NCI-H1436 (cell line): ENCODE measurements at regions not wholly inside any gene's neighbourhood (a gene's known extent, or its start where the extent isn't known, plus 50 kb on each side); places are given as distances from the start of the nearest gene placed in this dataset.

ENCODE experiments used
- DNase-seq: peaks from one replicate; lab custom pipeline; 2025; lab: John Stamatoyannopoulos, UW

DNA sequence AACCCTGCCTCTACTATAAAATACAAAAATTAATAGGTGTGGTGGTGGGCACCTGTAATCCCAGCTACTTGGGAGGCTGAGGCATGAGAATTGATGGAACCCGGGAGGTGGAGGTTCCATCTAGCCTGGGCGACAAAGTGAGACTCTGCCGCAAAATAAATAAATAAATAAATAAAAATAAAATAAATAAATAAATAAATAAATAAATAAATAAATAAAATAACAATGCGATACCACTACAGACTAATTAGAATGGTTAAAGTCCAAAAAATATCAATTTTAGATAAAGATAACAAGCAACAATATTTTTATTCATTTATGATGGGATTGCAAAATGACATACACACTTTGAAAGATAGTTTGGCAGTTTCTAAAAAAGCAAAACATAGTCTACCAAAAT lies 1131.5 kb downstream of the SI start:
- DNase-seq: no peak

- DNase-seq: no peak
Measured at GRCh38 chr3:163943664-163944063, 1134.6 kb downstream of the SI start.

DNA sequence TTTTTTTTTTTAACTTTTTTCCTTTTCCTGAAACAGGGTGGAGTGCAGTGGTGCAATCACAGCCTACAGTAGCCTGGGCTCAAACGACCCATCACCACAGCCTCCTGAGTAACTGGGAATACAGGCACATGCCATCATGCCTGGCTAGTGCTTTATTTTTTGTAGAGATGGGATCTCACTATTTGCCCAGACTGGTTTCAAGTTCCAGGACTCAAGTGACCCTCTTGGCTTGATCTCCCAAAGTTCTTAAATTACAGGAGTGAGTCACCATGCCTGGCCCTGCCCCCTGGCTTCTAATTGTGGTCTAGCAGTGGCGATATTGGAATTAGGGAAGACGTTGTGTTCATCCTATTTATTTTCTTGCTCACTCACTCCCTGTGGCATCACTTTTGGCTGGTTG lies 1138.4 kb downstream of the SI start:
- no peak for DNase-seq

- DNase-seq: no peak
Measured at GRCh38 chr3:163936543-163936942, 1141.8 kb downstream of the SI start.

GRCh38 chr3:163935411-163935810 lies 1142.9 kb downstream of the SI start:
- DNase-seq: no peak

DNA sequence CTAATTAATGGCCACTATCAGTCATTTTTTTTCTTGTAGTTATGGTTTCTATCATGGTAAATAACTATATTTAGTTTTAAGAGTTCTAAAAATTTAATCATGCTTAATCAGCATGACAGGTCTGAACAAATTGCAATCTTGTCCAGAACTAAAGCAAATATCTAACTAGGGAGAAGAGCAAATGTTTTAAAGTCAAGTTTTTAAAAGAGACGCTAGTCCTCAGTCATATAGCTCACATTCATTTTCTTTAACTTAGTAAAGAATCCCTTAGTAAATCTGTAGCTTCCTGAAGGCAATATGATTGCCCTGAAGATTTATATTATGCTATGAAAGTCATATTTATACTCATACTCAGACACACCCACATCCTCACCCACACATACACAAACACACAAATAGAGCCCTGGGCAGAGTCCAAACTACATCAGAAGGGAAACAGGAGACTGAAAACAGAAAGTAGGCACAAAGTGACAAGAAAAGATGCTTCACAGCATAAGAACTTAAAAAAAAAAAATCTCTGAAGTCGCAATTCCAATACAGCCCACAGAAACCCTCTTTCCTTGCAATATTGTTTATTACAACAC lies 1149.1 kb downstream of the SI start:
- no peak for DNase-seq

DNA sequence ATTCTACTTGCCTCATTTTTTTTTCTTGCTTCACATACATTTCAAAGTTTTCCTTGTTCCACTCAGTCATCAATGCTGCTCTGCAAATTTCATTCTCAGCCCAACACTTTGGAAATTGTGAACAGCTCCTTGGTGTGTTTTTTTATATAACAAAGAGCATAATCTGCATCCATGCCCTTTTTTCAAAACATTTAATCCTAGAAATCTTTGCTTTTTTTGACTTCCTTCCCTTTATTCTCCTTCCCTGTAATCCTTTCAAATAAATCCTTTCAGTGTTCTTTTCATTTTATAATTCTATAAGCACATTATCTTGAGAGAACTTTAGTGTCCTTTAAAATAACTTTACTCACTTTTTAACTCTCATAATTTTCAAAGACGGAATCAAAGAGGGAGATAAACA lies 1150.8 kb downstream of the SI start:
- DNase-seq: no peak

GRCh38 chr3:163924600-163924999 lies 1153.7 kb downstream of the SI start:
- no peak for DNase-seq

DNA sequence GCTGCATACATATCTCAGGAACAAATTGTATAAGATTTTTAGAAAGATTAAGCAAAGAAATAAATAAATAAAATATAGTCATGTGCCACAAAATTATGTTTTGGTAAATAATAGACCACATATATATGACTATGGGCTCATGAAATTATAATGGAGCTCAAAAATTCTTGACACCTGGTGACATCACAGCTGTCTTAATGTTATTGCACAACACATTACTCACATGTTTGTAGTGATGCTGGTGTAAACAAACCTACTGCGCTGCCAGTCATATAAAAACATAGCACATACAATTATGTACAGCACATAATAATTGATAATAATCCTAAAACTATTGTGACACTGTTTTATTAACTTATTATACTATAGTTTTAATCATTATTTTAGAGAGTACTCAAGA lies 1159.1 kb downstream of the SI start:
- no peak for DNase-seq

DNA sequence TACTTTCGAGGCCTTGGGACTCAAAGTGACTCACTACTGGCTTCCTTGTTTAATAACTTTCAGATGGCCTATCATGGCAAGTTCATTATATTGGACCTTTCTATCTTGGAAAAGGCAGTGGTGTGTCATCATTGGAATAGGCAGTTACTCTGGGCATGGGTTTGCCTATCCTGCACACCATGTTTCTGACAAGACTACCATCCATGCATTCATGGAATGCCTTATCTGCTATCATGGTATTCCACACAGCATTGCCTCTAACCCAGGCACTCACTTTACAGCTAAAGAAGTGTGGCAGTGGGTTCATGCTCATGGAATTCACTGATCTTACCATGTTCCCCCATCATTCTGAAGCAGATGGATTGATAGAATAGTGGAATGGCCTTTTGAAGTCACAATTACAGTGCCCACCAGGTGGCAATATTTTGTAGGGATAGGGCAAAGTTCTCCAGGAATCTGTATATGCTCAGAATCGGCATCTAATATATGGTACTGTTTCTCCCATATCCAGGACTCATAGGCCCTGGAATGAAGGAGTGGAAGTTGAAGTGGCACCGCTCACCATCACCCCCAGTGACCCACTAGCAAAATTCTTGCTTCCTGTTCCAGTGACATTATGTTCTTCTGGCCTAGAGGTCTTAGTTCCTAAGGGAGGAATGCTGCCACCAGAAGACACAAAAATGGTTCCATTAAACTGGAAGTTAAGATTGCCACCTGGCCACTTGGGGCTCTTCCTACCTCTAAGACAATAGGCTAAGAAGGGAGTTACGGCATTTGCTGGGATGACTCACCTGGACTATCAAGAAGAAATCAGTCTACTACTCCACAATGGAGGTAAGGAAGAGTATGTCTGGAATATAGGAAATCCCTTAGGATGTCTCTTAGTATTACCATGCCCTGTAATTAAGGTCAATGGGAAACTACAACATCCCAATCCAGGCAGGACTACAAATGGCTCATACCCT lies 1161.4 kb downstream of the SI start:
- peak; percentile 3 for DNase-seq

DNA sequence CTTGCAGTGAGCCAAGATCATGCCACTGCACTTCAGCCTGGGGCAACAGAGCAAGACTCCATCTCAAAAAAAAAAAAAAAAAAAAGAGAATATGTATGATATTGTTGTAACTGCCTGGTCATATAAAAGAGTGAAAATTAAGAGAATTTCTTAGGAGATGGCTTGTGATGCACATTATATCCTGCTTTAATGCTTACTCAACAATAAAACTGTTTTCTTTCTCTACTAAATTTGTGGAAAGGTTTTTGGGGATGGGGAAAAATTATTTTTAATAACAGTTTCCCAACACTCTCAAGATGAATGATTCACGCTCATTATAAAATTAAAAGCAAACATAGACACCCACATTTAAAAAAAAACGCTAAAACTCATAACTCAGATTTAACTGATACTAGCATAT lies 1163.0 kb downstream of the SI start:
- DNase-seq: no peak

DNA sequence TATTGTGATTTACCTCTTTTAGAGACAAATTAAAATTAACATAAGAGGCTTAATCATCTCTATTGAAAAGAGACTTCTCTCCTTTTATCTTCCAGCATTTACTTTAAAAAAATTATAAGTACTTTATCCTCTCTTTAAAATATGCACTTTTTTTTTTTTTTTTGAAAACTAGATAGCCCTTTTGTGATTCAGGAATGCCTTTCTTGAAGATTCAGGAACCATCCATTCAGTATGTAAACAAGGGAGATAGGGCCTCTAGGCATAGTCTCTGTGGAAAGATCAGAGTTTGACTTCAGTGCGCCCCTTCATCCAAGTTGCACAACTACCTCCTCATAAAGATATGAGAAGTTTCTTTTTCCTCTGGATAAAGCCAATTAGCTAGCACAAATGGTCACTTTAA lies 1163.7 kb downstream of the SI start:
- no peak for DNase-seq

DNA sequence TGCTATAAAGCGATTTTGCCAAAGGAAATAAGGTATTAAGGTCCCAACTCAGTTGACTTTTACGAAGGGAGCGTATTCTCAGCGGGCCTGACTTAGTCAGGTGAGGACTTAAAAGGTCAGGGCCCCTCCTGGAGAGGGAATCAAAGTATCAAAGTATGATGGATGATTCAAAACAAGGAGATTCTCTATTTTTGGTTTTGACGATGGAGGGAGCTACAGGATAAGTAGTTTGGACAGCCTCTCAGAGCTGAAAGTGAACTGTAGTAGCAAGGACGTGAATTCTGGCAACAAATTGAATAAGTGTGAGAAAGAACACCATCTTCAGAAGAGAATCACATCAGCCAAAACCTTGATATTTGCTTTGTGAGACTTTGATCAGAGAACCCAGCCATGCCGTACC lies 1186.5 kb downstream of the SI start:
- no peak for DNase-seq

GRCh38 chr3:163890661-163891060 lies 1187.6 kb downstream of the SI start:
- DNase-seq: no peak

GRCh38 chr3:163879172-163879571 lies 1199.1 kb downstream of the SI start:
- no peak for DNase-seq

- DNase-seq: no peak
Measured at GRCh38 chr3:163878396-163878795, 1199.9 kb downstream of the SI start.

GRCh38 chr3:163877805-163878204 lies 1200.5 kb downstream of the SI start:
- no peak for DNase-seq

GRCh38 chr3:163863146-163863545 lies 1215.2 kb downstream of the SI start:
- DNase-seq: no peak

GRCh38 chr3:163852233-163852632 lies 1226.1 kb downstream of the SI start:
- DNase-seq: no peak

DNA sequence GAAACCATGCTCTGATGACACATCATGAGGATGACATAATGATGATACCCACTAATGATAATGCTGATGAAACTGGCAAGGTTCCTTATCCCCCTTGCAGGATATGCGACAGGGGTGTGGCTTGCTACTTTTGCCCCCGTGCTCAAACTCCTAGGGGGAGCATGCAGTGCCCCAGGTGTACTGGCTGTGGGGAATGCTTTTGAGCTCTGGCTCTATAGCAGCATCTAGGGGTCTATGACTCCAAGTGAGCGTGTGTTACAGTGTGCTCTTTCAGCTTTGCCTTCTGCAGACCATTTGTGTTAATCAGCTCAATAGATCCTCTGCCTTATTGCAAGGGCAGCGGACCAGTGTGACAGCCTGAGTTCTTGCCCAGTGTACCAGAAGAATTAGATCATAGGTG lies 1239.5 kb downstream of the SI start:
- DNase-seq: no peak

DNA sequence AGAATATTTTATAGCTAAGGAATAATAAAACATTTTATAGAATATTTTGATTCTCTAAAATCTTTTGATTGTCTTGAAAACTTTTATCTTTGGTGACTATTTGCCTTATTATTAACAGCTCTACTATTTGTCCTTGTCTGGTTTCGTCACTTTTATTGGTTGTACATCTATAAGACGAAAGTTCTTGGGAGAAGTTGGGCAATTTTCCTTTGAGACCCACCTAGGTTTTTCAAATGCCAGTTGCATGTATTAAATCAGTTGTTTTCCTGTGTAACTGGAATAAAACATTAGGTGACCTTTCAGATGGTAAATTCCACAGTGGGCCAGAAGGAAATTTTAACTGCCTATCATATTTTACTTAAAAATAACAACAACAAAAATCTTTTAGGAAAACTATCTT lies 1245.7 kb downstream of the SI start:
- DNase-seq: no peak

DNA sequence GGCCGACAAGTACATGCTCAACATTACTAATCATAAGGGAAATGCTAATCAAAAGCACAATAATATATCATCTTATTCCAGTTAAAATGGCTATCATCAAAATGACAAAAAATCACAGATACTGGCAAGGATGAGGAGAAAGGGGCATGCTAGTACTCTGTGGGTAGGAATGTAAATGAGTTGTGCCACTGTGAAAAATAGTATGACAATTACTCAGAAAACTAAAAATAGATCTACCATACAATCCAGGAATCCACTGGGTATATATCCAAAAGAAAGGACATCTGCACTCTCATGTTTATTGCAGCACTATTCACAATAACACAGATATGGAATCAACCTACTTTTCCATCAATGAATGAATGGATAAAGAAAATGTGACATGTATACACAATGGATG lies 1256.5 kb downstream of the SI start:
- no peak for DNase-seq

- no peak for DNase-seq
Measured at GRCh38 chr3:163817015-163817414, 1261.3 kb downstream of the SI start.

GRCh38 chr3:163813935-163814334 lies 1264.4 kb downstream of the SI start:
- no peak for DNase-seq
